SU-DHL-6 (cell line): ENCODE measurements at regions not wholly inside any gene's neighbourhood (a gene's known extent, or its start where the extent isn't known, plus 50 kb on each side); places are given as distances from the start of the nearest gene placed in this dataset.

Experiments
- EZH2phosphoT487 ChIP-seq: fragments of 200-600 bp; sonication (generic), shearing (Covaris generic); conservative IDR thresholded peaks from 2 replicates; pipeline ENCODE4 v1.6.1; 2018; ENCODE audit warnings: mild to moderate bottlenecking, antibody characterized with exemption, low read length, moderate library complexity, mixed read lengths
- TF ChIP-seq, protein P1 (sequence below): fragments of 200-600 bp; sonication (generic); IDR thresholded peaks from one replicate; pipeline ENCODE4 v1.5.1; 2017; ENCODE audit warnings: antibody characterized with exemption, mild to moderate bottlenecking, low read length, moderate library complexity; ENCODE audit not compliant: insufficient read depth, poor library complexity, severe bottlenecking

DNA sequence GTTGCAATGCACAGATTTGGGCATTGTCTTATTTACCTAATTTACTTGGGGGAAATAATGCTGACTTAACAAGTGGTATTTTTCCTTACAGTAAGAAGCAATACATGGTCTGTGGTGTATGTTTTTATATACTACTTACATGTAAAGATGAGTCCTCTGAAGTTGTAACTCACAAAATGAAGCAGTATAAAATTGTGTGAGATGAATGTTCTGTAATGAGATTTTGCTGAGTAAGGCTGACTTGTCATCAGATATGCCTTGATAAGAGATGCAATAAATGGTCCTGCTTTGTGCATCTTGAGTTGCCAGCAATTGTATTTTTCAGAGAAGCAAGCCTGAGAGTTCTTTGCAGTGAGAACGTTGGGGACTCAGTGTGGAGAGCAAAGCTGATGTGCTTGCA is 92.2 kb upstream of the GNAQ start:
- TF ChIP-seq, protein P1, sequence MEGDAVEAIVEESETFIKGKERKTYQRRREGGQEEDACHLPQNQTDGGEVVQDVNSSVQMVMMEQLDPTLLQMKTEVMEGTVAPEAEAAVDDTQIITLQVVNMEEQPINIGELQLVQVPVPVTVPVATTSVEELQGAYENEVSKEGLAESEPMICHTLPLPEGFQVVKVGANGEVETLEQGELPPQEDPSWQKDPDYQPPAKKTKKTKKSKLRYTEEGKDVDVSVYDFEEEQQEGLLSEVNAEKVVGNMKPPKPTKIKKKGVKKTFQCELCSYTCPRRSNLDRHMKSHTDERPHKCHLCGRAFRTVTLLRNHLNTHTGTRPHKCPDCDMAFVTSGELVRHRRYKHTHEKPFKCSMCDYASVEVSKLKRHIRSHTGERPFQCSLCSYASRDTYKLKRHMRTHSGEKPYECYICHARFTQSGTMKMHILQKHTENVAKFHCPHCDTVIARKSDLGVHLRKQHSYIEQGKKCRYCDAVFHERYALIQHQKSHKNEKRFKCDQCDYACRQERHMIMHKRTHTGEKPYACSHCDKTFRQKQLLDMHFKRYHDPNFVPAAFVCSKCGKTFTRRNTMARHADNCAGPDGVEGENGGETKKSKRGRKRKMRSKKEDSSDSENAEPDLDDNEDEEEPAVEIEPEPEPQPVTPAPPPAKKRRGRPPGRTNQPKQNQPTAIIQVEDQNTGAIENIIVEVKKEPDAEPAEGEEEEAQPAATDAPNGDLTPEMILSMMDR: no peak
- TF ChIP-seq EZH2phosphoT487: no peak
